Right lobe of liver (tissue), 6 donors: ENCODE measurements at regions not wholly inside any gene's neighbourhood (a gene's known extent, or its start where the extent isn't known, plus 50 kb on each side); places are given as distances from the start of the nearest gene placed in this dataset.
A peak's percentile ranks its signal among the peaks of the same experiment; 100 is the strongest.
"Not testable (repeated sequence)": the region's sequence is repeated elsewhere in the genome, so short reads cannot be mapped to it uniquely, and the experiment has no call there.

Experiments used
- ATAC-seq, 4 donors: fragments of 200-7000 bp; cut with Tn5 transposase; one replicate each; pipeline ENCODE4 v1.9.1; 2020; ENCODE audit warnings: mild to moderate bottlenecking in 4 of 4, moderate library complexity in 4 of 4
- DNase-seq, 3 donors: peaks; one replicate each; pipeline ENCODE4 v3.0.0-alpha.2; 2020
- H3K27ac ChIP-seq, 3 donors: fragments of 200-600 bp; one replicate each; pipeline ENCODE4 v1.8.0; 2022
- H3K27me3 ChIP-seq, 2 donors: fragments of 200-600 bp; one replicate each; pipeline ENCODE4 v1.8.0; 2022
- H3K36me3 ChIP-seq, 4 donors: fragments of 200-600 bp; sonication (generic) in 1 of 4; one replicate each; pipeline versions ENCODE4 v1.5.1 to v1.8.0; 2017 to 2022; ENCODE audit warnings: control low read depth in 1 of 4
- H3K4me1 ChIP-seq, 4 donors: fragments of 200-600 bp; sonication (generic) in 1 of 4; one replicate each; pipeline versions ENCODE4 v1.5.1 to v1.8.0; 2017 to 2022; ENCODE audit warnings: control low read depth in 1 of 4
- H3K4me3 ChIP-seq, 3 donors: fragments of 200-600 bp; one replicate each; pipeline ENCODE4 v1.8.0; 2022
- H3K9me3 ChIP-seq, 4 donors: fragments of 200-600 bp; sonication (generic) in 1 of 4; one replicate each; pipeline versions ENCODE4 v1.5.1 to v1.8.0; 2017 to 2022; ENCODE audit warnings: control low read depth in 1 of 4
- CTCF ChIP-seq, 4 donors: fragments of 200-600 bp in 3 of 4; fragments of 450-650 bp in 1 of 4; IDR thresholded peaks; one replicate each; pipeline versions ENCODE4 v1.5.1 to v1.8.0; 2016 to 2022; ENCODE audit warnings: antibody characterized with exemption in 4 of 4, mild to moderate bottlenecking in 2 of 4
- POLR2A ChIP-seq: fragments of 450-650 bp; IDR thresholded peaks from one replicate; pipeline ENCODE4 v1.6.1; 2017; ENCODE audit warnings: antibody characterized with exemption, mild to moderate bottlenecking
- WGBS: methylation state at CpG from one replicate; pipeline ENCODE4 v1.1.6; 2018; ENCODE audit warnings: low coverage, low lambda C conversion rate; ENCODE audit not compliant: insufficient coverage; ENCODE audit errors: missing lambda C conversion rate; 5-methylcytosine and 5-hydroxymethylcytosine counted together
- intact Hi-C, 2 donors: fragments of 100-400 bp; cut with DNase I; formaldehyde crosslinking; loops; one replicate each; pipeline versions ENCODE4 v1.11.2 to v1.14.1; 2022
- donor health status: DM: no; HTN: yes; CAD: no.
- donor health status: DM: no; HTN: no; CAD: no.
- donor health status: DM: no; HTN: no; CAD: no.
- donor health status: DM: no; HTN: yes; CAD: no.
- donor health status: DM: no; HTN: yes; CAD: no.

- ATAC-seq, result peak; percentile 29 to 42 (median 38)
- intact Hi-C loops, result no loop called here
- WGBS, result 12% methylated on average over 5 of the region's 69 CpGs
- Histone ChIP-seq H3K36me3 (peaks cover 0 to 1% (median 0%) of the 10 kb centered on the region in 4 donors), H3K9me3 (no peaks in the 10 kb centered on the region), H3K27me3 (no peaks in the 10 kb centered on the region), H3K27ac (peak overlapping the region in 2 of 3 donors; percentile 15 to 19), H3K4me1 (peaks cover 0 to 47% (median 3%) of the 10 kb centered on the region in 4 donors), H3K4me3 (peak overlapping the region; percentile 29 to 44 (median 37))
- peak; percentile 63 to 81 (median 77) for DNase-seq
- TF ChIP-seq CTCF (IDR thresholded peaks at IDR 0.05) (no peak), POLR2A (no peak)
Observed at GRCh38 chr17:64781014-64781756, 119.1 kb upstream of the SMURF2 start.

GRCh38 chr17:64780096-64781013 is 118.2 kb upstream of the SMURF2 start:
- peak; percentile 66 to 75 (median 73) for DNase-seq
- peak overlapping the region; percentile 29 to 44 (median 37) for H3K4me3 ChIP-seq
- intact Hi-C loops, result no loop called here
- H3K9me3 ChIP-seq, result no peaks in the 10 kb centered on the region
- H3K27ac ChIP-seq, result peak overlapping the region in 1 of 3 donors; percentile 19
- H3K36me3 ChIP-seq, result no peaks in the 10 kb centered on the region
- ATAC-seq, result peak; percentile 23 to 55 (median 33)
- H3K4me1 ChIP-seq, result peaks cover 0 to 47% (median 3%) of the 10 kb centered on the region in 4 donors
- TF ChIP-seq CTCF (IDR thresholded peaks at IDR 0.05) (no peak), POLR2A (peak; percentile 19)
- H3K27me3 ChIP-seq, result no peaks in the 10 kb centered on the region
- WGBS, result 0% methylated on average over 2 of the region's 69 CpGs

GRCh38 chr17:64779376-64780095 is 117.4 kb upstream of the SMURF2 start:
- WGBS, result 31% methylated on average over 7 of the region's 43 CpGs
- Histone ChIP-seq H3K27me3 (no peaks in the 10 kb centered on the region), H3K4me3 (peak overlapping the region in 1 of 3 donors; percentile 37), H3K4me1 (peaks cover 0 to 47% (median 3%) of the 10 kb centered on the region in 4 donors), H3K27ac (no peak overlapping the region), H3K36me3 (no peaks in the 10 kb centered on the region), H3K9me3 (no peaks in the 10 kb centered on the region)
- intact Hi-C loops, result no loop called here
- DNase-seq (peak in 1 of 3 donors; percentile 55), ATAC-seq (no peak)
- TF ChIP-seq CTCF (IDR thresholded peaks at IDR 0.05), result no peak
- no peak for TF ChIP-seq POLR2A

- H3K4me1 ChIP-seq, result peaks cover 0 to 47% (median 3%) of the 10 kb centered on the region in 4 donors
- H3K27me3 ChIP-seq, H3K27ac ChIP-seq, H3K9me3 ChIP-seq, H3K36me3 ChIP-seq, DNase-seq, intact Hi-C loops, H3K4me3 ChIP-seq, ATAC-seq: not testable (repeated sequence)
- WGBS, result 23% methylated on average over 3 of the region's 13 CpGs
Observed at GRCh38 chr17:64779098-64779375, 116.9 kb upstream of the SMURF2 start.
